ENCODE measurements at regions not wholly inside any gene's neighbourhood (a gene's known extent, or its start where the extent isn't known, plus 50 kb on each side); places are given as distances from the start of the nearest gene placed in this dataset.
A peak's percentile ranks its signal among the peaks of the same experiment; 100 is the strongest.
"Not testable (repeated sequence)": the region's sequence is repeated elsewhere in the genome, so short reads cannot be mapped to it uniquely, and the experiment has no call there.

DNA sequence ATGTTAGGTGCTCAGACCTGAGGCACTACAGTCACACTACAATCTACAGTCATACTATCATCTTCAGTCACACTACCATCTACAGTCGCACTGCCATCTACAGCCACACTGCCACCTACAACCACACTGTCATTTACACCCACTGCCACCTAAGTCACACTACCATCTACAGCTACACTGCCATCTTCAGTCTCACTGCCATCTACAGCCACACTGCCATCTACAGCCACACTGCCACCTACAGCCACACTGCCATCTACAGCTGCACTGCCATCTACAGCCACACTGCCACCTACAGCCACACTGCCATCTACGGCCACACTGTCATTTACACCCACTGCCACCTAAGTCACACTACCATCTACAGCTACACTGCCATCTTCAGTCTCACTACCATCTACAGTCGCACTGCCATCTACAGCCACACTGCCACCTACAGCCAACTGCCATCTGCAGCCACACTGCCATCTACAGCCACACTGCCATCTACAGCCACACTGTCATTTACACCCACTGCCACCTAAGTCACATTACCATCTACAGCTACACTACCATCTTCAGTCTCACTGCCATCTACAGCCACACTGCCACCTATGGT, 155.2 kb upstream of the AFDN start:
- DNase-seq; ATAC-seq (ENCODE audit: poor library complexity); intact Hi-C loops (cut with DNase I): not testable (repeated sequence)

DNA sequence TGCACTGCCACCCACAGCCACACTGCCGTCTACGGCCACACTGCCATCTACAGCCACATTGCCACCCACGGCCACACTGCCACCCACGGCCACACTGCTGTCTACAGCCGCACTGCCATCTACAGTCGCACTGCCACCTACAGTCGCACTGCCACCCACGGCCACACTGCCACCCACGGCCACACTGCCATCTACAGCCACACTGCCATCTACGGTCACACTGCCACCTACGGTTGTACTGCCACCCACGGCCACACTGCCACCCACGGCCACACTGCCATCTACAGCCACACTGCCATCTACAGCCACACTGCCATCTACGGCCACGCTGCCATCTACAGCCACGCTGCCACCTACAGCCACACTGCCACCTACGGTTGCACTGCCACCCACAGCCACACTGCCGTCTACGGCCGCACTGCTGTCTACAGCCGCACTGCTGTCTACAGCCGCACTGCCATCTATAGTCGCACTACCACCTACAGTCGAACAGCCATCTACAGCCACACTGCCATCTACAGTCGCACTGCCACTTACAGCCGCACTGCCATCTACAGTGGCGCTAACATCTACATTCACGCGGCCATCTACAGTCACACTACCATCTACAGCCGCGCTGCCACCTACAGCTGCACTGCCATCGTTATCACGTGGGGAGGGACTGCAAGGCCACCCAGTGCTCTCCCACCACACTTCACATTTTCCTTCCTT, 154.6 kb upstream of the AFDN start:
- intact Hi-C loops (cut with DNase I), result no loop called here
- no peak for DNase-seq
- ATAC-seq (ENCODE audit: poor library complexity), result no peak

DNA sequence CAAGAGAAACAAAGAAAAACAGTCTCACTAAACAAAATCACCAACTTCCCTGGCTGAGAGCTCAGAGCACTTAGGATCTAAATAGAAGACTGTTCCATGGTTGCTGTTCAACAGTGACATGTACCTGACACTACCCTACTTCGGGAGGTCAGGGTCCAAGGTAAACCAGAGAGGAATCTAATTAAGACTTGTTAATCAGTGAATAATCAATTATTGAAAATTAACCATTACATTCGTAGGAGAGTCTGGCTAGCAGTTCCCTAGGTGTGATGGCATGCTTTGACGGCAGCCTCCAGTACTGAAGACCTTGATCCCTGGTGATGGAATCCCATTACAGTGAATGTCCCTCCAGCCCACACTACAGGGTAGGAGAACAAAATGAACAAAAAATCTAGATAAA, 154.0 kb upstream of the AFDN start:
- DNase-seq (no peak), ATAC-seq (ENCODE audit: poor library complexity) (no peak)
- intact Hi-C loops (cut with DNase I), result no loop called here

DNA sequence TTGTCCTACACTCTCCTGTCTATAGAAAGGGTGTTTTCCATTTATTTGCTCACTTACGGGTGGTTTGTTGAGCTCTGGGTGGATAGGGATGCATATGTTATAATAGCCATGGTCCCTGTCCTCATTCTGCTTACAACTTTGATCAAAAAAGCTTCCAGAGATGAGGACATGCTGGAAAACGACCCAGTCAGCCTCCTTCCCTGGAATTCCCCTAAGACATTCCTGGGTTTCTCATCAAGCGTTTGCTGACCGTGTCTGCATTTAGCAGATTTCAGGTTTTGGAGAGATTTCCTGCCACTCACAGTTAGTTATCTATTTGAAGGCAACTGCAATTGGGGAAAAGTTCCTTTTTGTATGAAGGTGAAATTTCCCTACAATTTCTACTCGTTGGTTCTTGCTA, 152.8 kb upstream of the AFDN start:
- DNase-seq (no peak), ATAC-seq (ENCODE audit: poor library complexity) (no peak)
- intact Hi-C loops (cut with DNase I), result no loop called here

DNA sequence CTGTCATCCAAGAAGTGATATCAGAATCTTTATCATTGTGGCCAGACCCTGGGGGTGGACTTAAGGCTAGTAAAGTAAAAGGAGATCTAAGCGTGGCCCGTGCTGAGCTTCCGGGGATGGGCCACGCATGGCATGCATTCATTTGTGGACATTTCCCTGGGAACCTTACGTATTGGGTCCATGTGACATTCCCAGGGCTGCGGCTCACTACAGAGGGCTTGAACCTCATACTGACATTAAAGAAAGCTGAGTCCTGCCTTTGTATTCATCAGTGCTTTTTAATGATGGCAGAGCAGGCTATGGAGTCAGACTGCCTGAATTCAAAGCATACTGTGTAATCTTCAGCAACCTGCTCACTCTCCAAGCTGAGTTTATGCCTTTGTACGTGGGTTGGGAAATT, 152.2 kb upstream of the AFDN start:
- intact Hi-C loops (cut with DNase I), result no loop called here
- ATAC-seq (ENCODE audit: poor library complexity) (no peak), DNase-seq (no peak)

DNA sequence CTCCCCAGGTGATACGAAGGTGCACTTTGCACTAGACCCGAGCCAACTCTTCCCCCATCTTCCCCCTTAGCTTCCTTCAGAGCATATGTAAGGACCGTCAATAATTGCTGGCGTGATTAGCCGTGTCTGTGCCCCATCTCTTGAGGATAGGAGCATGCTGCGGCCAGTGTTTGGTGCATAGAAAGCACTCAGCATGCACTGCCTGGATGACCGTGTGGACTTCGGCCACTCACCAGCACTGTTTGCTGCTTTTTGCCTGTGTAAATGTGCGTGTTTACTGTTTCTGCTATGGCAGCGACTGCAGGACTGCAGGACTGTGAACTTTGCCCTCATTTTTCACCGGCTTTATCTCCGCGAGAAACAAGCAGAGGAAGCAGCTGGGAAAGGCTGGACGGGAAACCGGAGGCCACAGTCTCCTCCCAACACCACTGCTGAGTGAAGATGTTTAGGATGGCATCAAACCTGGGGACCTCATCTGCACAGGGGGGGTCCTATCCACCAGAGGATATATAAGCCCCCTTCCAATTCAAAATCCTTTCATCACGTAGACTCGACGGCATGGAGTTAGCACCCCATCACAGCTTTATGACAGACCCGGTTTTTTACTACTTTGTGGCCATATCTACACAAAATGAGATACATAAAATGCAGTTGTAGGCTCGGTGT, 150.6 kb upstream of the AFDN start:
- peak; percentile 69 for ATAC-seq (ENCODE audit: poor library complexity)
- intact Hi-C loops (cut with DNase I), result no loop called here
- DNase-seq, result no peak

DNA sequence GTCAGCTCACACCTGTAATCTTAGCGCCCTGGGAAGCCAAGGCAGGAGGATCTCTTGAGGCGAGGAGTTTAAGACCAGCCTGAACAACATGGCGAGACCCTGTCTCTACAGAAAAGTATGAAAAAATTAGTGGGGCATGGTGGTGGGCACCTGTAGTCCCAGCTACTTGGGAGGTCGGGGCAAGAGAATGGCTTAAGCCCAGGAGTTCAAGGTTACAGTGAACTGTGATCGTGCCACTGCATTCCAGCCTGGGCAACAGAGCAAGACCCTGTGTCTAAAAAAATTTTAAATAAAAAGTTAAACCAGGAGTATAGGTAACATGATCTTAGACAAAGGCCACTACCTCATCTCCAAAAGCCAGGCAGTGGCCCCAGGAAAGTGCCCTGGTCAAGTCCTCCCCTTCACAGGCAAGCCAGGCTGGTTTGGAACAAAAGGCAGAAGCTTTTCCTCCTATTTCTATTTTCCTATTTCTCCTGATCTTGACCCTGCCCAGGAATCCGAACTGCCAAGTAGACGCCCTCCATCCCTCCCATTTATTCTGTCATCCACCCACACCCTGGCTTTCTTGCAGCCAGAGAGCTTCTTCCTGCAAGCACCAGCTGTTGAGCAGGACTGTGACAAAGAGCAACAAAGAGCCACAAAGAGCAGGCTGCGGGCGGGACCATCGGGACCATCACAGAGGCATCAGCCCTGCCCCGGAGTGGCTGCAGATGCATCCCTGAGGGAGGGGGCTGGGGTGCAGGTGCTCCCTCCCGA, 149.9 kb upstream of the AFDN start:
- intact Hi-C loops (cut with DNase I), result no loop called here
- peak; percentile 63 for ATAC-seq (ENCODE audit: poor library complexity)
- DNase-seq, result no peak

DNA sequence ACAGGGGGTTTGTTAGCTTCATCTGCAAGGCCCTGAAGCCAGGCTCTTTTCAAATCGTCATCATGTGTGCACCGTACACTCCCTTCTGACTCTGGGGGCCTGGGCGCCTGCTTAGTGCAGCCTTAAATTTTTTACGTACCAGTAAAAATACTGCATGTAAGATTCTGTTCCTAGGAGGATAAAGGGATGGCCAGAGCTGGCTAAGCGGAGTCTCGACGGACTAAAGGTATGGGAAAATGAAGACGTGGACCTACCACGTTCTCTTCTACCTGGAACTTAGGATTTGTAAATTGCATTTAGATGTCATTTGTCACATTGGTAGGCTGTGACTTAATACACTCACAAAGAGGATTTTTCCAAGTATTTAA, 149.3 kb upstream of the AFDN start:
- DNase-seq (no peak), ATAC-seq (ENCODE audit: poor library complexity) (peak; percentile 11)
- intact Hi-C loops (cut with DNase I), result no loop called here

DNA sequence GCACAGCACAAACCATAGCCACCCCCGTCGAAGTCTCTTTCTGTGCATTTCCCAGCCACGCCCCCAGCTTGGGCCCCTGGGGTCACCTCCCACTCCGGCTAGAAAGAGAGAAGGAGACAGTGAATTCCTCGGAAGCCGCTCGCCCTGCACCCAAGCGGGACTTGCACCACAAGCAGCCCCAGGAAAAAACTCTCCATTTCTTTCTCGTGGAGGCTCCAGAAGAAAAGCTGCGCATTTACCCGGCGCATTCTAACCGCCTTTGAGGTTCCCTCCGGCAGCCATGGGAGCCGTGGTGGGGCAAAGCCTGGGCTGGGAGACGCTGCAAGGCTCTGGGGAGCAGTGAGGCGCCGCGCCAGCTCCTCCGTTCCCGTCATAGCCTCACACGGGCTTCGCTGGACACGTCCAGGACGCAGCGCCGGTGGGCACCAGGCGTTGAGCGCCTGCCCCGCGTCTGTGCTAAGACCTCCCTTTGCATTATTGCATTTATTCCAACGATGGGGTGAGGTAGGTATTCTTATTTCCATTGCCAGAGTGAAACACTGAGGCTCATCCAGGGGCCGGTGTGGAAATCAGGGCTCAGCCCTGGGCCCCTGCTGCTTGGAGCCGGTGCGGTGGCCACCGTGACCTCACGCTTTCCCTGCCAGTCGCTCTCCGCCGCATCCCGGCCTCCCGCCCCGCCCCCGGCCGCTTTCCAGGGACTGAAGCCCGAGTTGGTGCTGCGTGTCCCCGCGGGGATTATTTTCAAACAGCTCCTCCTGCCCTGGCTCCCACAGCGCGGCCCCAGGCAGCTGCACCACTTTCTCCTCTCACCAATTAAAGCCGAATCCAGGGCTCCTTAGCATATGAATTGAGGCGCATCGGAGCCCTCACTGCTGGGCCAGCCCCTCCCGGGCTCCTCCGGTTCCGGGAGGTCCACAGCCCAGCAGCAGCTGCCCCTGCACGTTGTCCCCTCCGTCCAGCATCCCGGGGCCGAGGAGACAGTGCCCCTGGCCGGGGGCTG, 148.3 kb upstream of the AFDN start:
- intact Hi-C loops (cut with DNase I), result no loop called here
- peak; percentile 48 for ATAC-seq (ENCODE audit: poor library complexity)
- peak; percentile 73 for DNase-seq

DNA sequence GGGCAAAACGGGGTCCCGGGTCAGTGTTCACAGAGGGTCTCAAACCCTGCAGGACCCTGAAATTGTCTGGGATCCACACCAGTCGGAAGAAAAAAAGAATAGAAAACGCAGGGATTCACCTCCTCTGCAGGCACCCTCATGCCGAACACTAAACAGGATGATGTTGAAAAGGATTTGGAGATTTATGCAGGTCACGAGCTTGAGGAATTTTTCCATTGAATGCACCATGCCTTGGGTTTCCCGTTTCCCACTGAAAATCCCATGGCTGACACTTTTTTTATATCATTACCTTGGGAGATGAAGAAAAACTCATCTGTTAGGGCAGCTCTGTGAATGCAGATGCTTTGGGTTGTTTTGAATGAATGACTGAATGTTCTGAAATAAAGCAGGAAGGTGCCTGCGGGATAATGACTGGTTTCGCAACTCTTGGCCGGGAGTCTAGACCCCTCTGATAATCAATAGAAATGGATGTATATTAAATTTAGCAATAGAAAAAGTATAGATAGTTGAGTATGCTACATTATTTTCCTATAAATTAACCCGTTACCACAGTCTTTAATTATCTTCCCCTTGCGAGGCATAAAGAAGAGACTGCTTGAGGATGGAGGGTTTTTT, 147.5 kb upstream of the AFDN start:
- DNase-seq, result no peak
- intact Hi-C loops (cut with DNase I), result no loop called here
- ATAC-seq (ENCODE audit: poor library complexity), result no peak

DNA sequence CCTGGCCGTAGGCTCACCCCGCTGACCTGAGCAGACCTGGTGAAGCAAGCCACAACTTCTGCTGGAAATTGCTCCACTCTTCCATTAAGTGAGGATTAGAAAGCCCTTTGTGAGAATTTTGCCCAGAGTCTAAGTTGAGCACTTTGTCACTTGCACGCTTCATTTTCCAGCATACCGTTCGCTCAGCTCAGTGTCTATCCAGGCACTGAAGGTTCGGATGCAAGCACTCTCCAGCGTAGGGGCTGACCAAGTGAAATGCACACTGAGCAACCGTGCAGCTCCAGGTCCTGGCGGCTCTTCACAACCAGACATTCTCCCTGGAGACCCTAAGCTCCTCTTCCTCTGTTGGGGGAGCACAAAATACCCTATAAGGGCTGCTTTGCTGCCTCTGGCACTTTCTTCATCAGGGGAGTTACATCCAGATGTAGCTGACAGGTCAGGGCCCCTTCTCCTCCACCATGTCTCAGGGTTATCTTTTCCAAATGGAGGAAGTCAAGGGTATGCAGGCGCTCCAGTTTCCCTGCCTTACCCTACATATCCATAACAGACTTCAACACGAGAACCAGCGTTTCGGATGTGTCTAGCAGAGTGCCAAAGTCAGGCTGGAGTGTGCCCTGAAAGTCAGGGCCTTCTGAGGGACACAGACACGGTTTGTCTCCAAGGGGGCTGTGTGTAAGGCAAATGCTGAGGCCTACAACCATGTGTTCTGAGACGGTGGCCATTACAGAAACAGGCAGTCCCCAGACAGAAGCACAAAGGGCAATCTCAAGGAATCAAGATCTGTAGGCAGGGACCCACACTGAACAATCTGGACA, 146.7 kb upstream of the AFDN start:
- intact Hi-C loops (cut with DNase I), result no loop called here
- DNase-seq (no peak), ATAC-seq (ENCODE audit: poor library complexity) (no peak)

DNA sequence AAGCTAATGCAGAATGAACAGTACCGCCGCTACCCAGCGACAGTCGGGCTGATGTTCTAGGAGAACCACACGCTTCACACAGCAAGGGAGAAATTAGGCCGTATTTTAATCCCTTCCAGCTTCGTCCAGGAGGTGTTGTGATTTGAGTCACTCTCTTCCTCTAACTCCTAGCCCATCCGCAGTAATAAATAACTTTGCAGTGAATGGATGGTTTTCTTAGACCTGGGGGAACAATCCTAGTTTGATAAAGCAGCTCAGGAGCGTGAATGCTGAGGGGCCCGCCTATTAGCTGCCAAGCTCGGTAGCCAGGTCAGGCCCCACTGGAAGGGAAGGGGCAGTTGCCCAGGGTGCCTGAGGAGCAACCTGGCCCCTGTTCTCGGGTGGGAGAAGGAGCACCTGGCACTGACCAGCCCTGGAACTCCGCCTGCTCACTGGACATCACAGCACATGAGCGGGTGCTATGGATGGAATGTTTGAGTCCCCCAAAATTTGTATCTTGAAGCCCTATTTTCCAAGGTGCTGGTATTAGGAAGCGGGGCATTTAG, 146.0 kb upstream of the AFDN start:
- intact Hi-C loops (cut with DNase I), result no loop called here
- DNase-seq (no peak), ATAC-seq (ENCODE audit: poor library complexity) (no peak)

DNA sequence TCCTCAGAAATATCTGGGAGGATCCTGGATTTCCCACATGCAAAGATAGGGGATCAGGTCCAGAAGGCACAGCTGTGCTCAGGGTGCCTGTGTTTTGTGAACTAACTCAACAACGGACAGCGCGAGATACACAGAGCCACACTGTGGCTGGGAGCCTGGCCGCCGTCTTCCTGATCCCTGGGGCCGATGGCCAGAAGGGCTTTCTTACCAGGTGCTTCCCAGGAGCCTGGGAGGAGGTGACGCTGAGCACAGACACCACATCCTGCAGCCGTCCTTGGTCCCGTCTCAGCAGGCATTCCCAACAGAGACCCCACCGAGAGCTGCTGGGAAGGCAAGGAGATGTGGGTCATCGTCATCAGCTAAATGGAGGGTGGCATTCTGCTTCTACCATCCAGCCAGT, 144.6 kb upstream of the AFDN start:
- ATAC-seq (ENCODE audit: poor library complexity) (no peak), DNase-seq (no peak)
- intact Hi-C loops (cut with DNase I), result no loop called here

DNA sequence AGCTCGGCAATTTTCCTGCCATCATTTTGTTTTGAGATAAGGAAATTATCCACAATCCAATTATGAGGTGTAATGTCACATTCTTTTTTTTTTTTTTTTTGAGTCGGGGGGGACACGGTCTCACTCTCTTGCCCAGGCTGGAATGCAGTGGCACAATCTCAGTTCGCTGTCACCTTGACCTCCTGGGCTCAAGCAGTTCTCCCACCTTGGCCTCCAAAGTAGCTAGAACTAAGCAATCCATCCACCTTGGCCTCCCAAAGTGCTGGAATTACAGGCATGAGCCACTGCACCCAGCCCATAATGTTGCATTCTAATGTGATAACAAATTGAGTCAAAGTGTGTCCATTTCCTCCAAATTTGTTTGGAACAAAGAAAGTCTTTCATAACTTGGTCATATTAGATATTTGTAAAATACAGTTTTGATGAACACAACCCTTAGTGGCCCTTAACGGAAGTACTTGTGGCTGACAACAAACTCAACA, 144.1 kb upstream of the AFDN start:
- intact Hi-C loops (cut with DNase I), result no loop called here
- peak; percentile 13 for ATAC-seq (ENCODE audit: poor library complexity)
- DNase-seq, result no peak

DNA sequence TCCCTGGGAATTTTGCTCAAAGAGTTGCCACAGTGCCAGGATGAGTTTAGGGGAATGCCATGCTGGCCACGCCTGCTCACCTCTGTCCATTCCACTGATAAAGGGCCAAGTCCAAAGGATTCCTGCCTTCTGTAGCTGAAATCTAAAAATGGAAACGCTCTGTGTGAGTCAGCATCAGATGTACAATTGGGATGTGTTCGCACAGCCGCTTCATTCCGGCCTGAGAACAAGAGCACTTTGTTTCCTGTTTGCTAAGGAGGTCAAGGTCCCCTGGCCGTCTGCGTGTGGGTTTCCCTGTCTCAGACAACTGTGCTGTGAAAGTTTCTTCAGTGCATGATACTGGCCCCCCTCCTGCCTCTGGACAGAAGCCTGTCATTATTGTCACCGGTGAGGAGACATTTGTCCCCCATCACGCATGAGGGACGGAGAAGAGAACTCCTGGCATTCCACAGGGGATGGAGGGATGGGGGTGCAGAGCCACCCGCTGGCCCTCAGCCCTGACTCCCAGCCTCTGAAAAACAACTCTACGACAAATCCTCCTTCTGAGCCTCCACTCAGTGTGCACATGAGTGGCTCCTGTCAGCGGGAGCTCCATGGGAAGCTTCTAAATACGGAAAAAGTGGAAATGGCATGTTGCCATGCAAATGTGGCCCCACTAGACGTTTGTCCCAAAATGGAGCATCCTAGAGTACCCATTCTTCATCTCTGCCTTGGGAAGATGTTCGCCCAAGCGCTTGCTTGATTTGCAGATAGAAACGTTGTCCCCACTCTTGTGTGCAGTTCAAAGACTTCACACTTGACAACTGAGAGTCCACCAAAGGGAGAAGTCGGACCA, 143.5 kb upstream of the AFDN start:
- intact Hi-C loops (cut with DNase I), result no loop called here
- peak; percentile 78 for DNase-seq

More for the DNA sequence above, 143.5 kb upstream of the AFDN start:
- ATAC-seq (ENCODE audit: poor library complexity), result peak; percentile 87
